ENCODE measurements at regions not wholly inside any gene's neighbourhood (a gene's known extent, or its start where the extent isn't known, plus 50 kb on each side); places are given as distances from the start of the nearest gene placed in this dataset.

- no peaks in the 10 kb centered on the region for H3K27me3 ChIP-seq
- peak overlapping the region; percentile 64 to 76 (median 74) for H3K27ac ChIP-seq
- H3K36me3 ChIP-seq: no peaks in the 10 kb centered on the region
- H3K9me3 ChIP-seq: no peaks in the 10 kb centered on the region
- H3K4me3 ChIP-seq: peak overlapping the region; percentile 23 to 60 (median 45)
- H3K4me1 ChIP-seq: peaks cover 0 to 11% (median 4%) of the 10 kb centered on the region in 4 donors
- TF ChIP-seq CTCF (IDR thresholded peaks at IDR 0.05) (no peak), POLR2A (IDR thresholded peaks at IDR 0.05) (no peak)
- peak; percentile 26 to 60 (median 53) for DNase-seq
These were observed 156.6 kb downstream of the TM9SF2 start for GRCh38 chr13:99657848-99658260.

- no peak for TF ChIP-seq CTCF (IDR thresholded peaks at IDR 0.05)
- H3K4me1 ChIP-seq: peaks cover 0 to 11% (median 4%) of the 10 kb centered on the region in 4 donors
- H3K36me3 ChIP-seq: no peaks in the 10 kb centered on the region
- DNase-seq: no peak
- no peaks in the 10 kb centered on the region for H3K27me3 ChIP-seq
- no peak overlapping the region for H3K4me3 ChIP-seq
- peak overlapping the region in 1 of 4 donors; percentile 40 for H3K27ac ChIP-seq
- H3K9me3 ChIP-seq: no peaks in the 10 kb centered on the region
These were observed 155.6 kb downstream of the TM9SF2 start for GRCh38 chr13:99656844-99657381.

GRCh38 chr13:99656092-99656745 lies 154.9 kb downstream of the TM9SF2 start:
- H3K9me3 ChIP-seq: no peaks in the 10 kb centered on the region
- H3K36me3 ChIP-seq: no peaks in the 10 kb centered on the region
- no peaks in the 10 kb centered on the region for H3K27me3 ChIP-seq
- DNase-seq: peak; percentile 76 to 93 (median 84)
- no peak for TF ChIP-seq POLR2A (IDR thresholded peaks at IDR 0.05)
- peak; percentile 74 to 94 (median 88) for TF ChIP-seq CTCF (IDR thresholded peaks at IDR 0.05)
- peaks cover 0 to 11% (median 4%) of the 10 kb centered on the region in 4 donors for H3K4me1 ChIP-seq
- peak overlapping the region in 3 of 4 donors; percentile 13 to 74 (median 43) for H3K27ac ChIP-seq
- H3K4me3 ChIP-seq: peak overlapping the region in 2 of 4 donors; percentile 26 to 28

- no peaks in the 10 kb centered on the region for H3K36me3 ChIP-seq
- DNase-seq: peak in 2 of 3 donors; percentile 76 to 84
- TF ChIP-seq POLR2A (IDR thresholded peaks at IDR 0.05) (no peak), CTCF (IDR thresholded peaks at IDR 0.05) (no peak)
- H3K27me3 ChIP-seq: no peaks in the 10 kb centered on the region
- H3K4me1 ChIP-seq: peaks cover 0 to 11% (median 4%) of the 10 kb centered on the region in 4 donors
- H3K27ac ChIP-seq: peak overlapping the region in 3 of 4 donors; percentile 13 to 74 (median 43)
- no peaks in the 10 kb centered on the region for H3K9me3 ChIP-seq
- peak overlapping the region in 2 of 4 donors; percentile 26 to 28 for H3K4me3 ChIP-seq
These were observed 154.2 kb downstream of the TM9SF2 start for GRCh38 chr13:99655351-99656091.

GRCh38 chr13:99654076-99654475 lies 152.8 kb downstream of the TM9SF2 start:
- H3K4me3 ChIP-seq: no peak overlapping the region
- no peaks in the 10 kb centered on the region for H3K27me3 ChIP-seq

More at GRCh38 chr13:99654076-99654475, 152.8 kb downstream of the TM9SF2 start:
- DNase-seq: no peak
- H3K27ac ChIP-seq: no peak overlapping the region
- no peak for TF ChIP-seq CTCF (IDR thresholded peaks at IDR 0.05)
- TF ChIP-seq POLR2A (IDR thresholded peaks at IDR 0.05): no peak
- H3K4me1 ChIP-seq: peaks cover 0 to 11% (median 4%) of the 10 kb centered on the region in 4 donors
- H3K36me3 ChIP-seq: no peaks in the 10 kb centered on the region
- H3K9me3 ChIP-seq: no peaks in the 10 kb centered on the region

All from Peyer's patch (tissue), 4 donors.